K562 (cell line): ENCODE measurements at regions not wholly inside any gene's neighbourhood (a gene's known extent, or its start where the extent isn't known, plus 50 kb on each side); places are given as distances from the start of the nearest gene placed in this dataset.

ENCODE experiments used
- ARID3B ChIP-seq: fragments of 250-450 bp; sonication (Bioruptor Pico); IDR thresholded peaks from 2 replicates; pipeline ENCODE4 v1.4.0; 2020; ENCODE audit warnings: borderline replicate concordance
- EWSR1 ChIP-seq: fragments of 450-650 bp; IDR thresholded peaks from 2 replicates; pipeline ENCODE4 v1.6.1; 2018; ENCODE audit warnings: borderline replicate concordance, mild to moderate bottlenecking, low read depth, moderate library complexity; ENCODE audit not compliant: partially characterized antibody
- HDAC3 ChIP-seq: fragments of 450-650 bp; IDR thresholded peaks from 2 replicates; pipeline ENCODE4 v1.6.1; 2018; ENCODE audit warnings: borderline replicate concordance, mild to moderate bottlenecking, moderate library complexity; ENCODE audit not compliant: partially characterized antibody
- MIER1 ChIP-seq: fragments of 450-650 bp; IDR thresholded peaks from 2 replicates; pipeline ENCODE4 v1.6.1; 2016; ENCODE audit warnings: antibody characterized with exemption, mild to moderate bottlenecking, low read depth
- MYBL2 ChIP-seq, 2 experiments: fragments of 450-650 bp in 1 of 2; sonication (generic) in 1 of 2; formaldehyde crosslinking in 1 of 2; IDR thresholded peaks; 2 replicates each; pipeline versions ENCODE4 v1.6.1 to v1.8.1; 2017 to 2022; ENCODE audit warnings: borderline replicate concordance in 1 of 2, inconsistent platforms in 1 of 2, low read depth in 1 of 2, mild to moderate bottlenecking in 1 of 2, missing genetic modification reagents in 1 of 2, moderate library complexity in 1 of 2
- NR2C1 ChIP-seq, 2 experiments: fragments of 450-650 bp; IDR thresholded peaks; 2 replicates each; pipeline ENCODE4 v1.6.1; 2017; ENCODE audit warnings: mild to moderate bottlenecking in 2 of 2, antibody characterized with exemption in 1 of 2, inconsistent platforms in 1 of 2, missing compliant biosample characterization in 1 of 2, missing genetic modification characterization in 1 of 2
- ZBTB40 ChIP-seq, 2 experiments: fragments of 450-650 bp in 1 of 2; sonication (generic) in 1 of 2; formaldehyde crosslinking in 1 of 2; IDR thresholded peaks; 2 replicates each; pipeline versions ENCODE4 v1.7.1 to v1.9.0; 2016 to 2022; ENCODE audit warnings: inconsistent platforms in 1 of 2, mild to moderate bottlenecking in 1 of 2, missing genetic modification reagents in 1 of 2
- ZNF740 ChIP-seq, 3 experiments: fragments of 200-800 bp in 1 of 3; sonication (Bioruptor generic) in 1 of 3; sonication (generic) in 1 of 3; formaldehyde crosslinking in 1 of 3; IDR thresholded peaks; 2 replicates each; pipeline versions ENCODE4 v1.6.1 to v1.8.0; 2016 to 2022; ENCODE audit warnings: mild to moderate bottlenecking in 2 of 3, missing compliant biosample characterization in 2 of 3, missing genetic modification characterization in 2 of 3, missing genetic modification reagents in 1 of 3

GRCh38 chr13:112134391-112135075, 67.6 kb downstream of the SOX1 start (continued):
- TF ChIP-seq ZBTB40 (IDR thresholded peaks at IDR 0.05) (no peak), ZBTB40 (CRISPR knock-in tag; IDR thresholded peaks at IDR 0.05) (no peak), HDAC3 (no peak), NR2C1 (IDR thresholded peaks at IDR 0.05) (no peak), NR2C1 (tag; IDR thresholded peaks at IDR 0.05) (no peak), MYBL2 (IDR thresholded peaks at IDR 0.05; ENCODE audit: low read depth) (no peak), MYBL2 (CRISPR knock-in tag; IDR thresholded peaks at IDR 0.05; ENCODE audit: borderline replicate concordance) (no peak), MIER1 (no peak), ARID3B (no peak), EWSR1 (no peak), ZNF740 (CRISPR knock-in tag; IDR thresholded peaks at IDR 0.05) (no peak), ZNF740 (tag; IDR thresholded peaks at IDR 0.05) (no peak)
- TF ChIP-seq, all 486 proteins: peak for 11
